Breast epithelium (tissue), 4 donors: ENCODE measurements at regions not wholly inside any gene's neighbourhood (a gene's known extent, or its start where the extent isn't known, plus 50 kb on each side); places are given as distances from the start of the nearest gene placed in this dataset.
"Not testable (repeated sequence)": the region's sequence is repeated elsewhere in the genome, so short reads cannot be mapped to it uniquely, and the experiment has no call there.

ENCODE experiments used
- DNase-seq, 2 donors: peaks; one replicate each; pipeline ENCODE4 v3.0.0-alpha.2; 2019; ENCODE audit warnings: low spot score in 2 of 2
- H3K27ac ChIP-seq, 2 donors: fragments of 200-600 bp; sonication (generic) in 1 of 2; one replicate each; pipeline ENCODE4 v1.5.1; 2016 to 2019; ENCODE audit warnings: mild to moderate bottlenecking in 1 of 2
- H3K27me3 ChIP-seq, 2 donors: fragments of 200-600 bp; sonication (generic) in 1 of 2; one replicate each; pipeline versions ENCODE4 v1.5.1 to v1.6.0; 2017 to 2019; ENCODE audit warnings: control low read depth in 1 of 2, mild to moderate bottlenecking in 1 of 2
- H3K36me3 ChIP-seq: fragments of 200-600 bp; one replicate; pipeline ENCODE4 v1.5.1; 2019
- H3K4me1 ChIP-seq, 2 donors: fragments of 200-600 bp; sonication (generic); one replicate each; pipeline ENCODE4 v1.5.1; 2016 to 2019; ENCODE audit warnings: control low read depth in 1 of 2
- H3K4me3 ChIP-seq, 3 donors: fragments of 200-600 bp; sonication (generic); 1 replicate in 2 of 3; 2 replicates in 1 of 3; pipeline ENCODE4 v1.5.1; 2016 to 2019; ENCODE audit warnings: mild to moderate bottlenecking in 3 of 3, moderate library complexity in 2 of 3
- H3K9me3 ChIP-seq, 2 donors: fragments of 200-600 bp; sonication (generic) in 1 of 2; one replicate each; pipeline ENCODE4 v1.5.1; 2016 to 2019; ENCODE audit warnings: control low read depth in 1 of 2
- CTCF ChIP-seq, 3 donors: fragments of 450-650 bp; IDR thresholded peaks; one replicate each; pipeline ENCODE4 v1.5.1; 2016 to 2017; ENCODE audit warnings: antibody characterized with exemption in 3 of 3, mild to moderate bottlenecking in 3 of 3, moderate library complexity in 3 of 3
- POLR2A ChIP-seq: fragments of 450-650 bp; IDR thresholded peaks from one replicate; pipeline ENCODE4 v1.6.1; 2016; ENCODE audit warnings: antibody characterized with exemption, mild to moderate bottlenecking, moderate library complexity
- POLR2AphosphoS5 ChIP-seq, 3 donors: sonication (generic); formaldehyde crosslinking; IDR thresholded peaks; one replicate each; pipeline ENCODE4 v1.6.1; 2017; ENCODE audit warnings: antibody characterized with exemption in 3 of 3
- intact Hi-C: fragments of 100-400 bp; cut with DNase I; formaldehyde crosslinking; loops from one replicate; pipeline ENCODE4 v1.15.1; 2023; ENCODE audit warnings: low total_unique reads

- Histone ChIP-seq H3K27me3 (no peaks in the 10 kb centered on the region), H3K4me1 (no peaks in the 10 kb centered on the region), H3K4me3 (no peak overlapping the region), H3K9me3 (no peaks in the 10 kb centered on the region), H3K27ac (no peak overlapping the region), H3K36me3 (no peaks in the 10 kb centered on the region)
- TF ChIP-seq POLR2A (no peak), POLR2AphosphoS5 (IDR thresholded peaks at IDR 0.05) (no peak), CTCF (IDR thresholded peaks at IDR 0.05) (no peak)
- DNase-seq: no peak
- intact Hi-C loops: no loop called here
These were observed 144.2 kb upstream of the RAPGEF2 start for GRCh38 chr4:158958489-158959270.

GRCh38 chr4:158962393-158962792 lies 140.5 kb upstream of the RAPGEF2 start:
- no peak for TF ChIP-seq CTCF (IDR thresholded peaks at IDR 0.05)
- intact Hi-C loops: no loop called here

GRCh38 chr4:158963282-158963681 lies 139.6 kb upstream of the RAPGEF2 start:
- H3K36me3 ChIP-seq, DNase-seq, H3K9me3 ChIP-seq, H3K27ac ChIP-seq, intact Hi-C loops, H3K4me1 ChIP-seq, H3K27me3 ChIP-seq, H3K4me3 ChIP-seq: not testable (repeated sequence)

More at GRCh38 chr4:158962393-158962792, 140.5 kb upstream of the RAPGEF2 start:
- H3K4me3 ChIP-seq: no peak overlapping the region
- no peak for DNase-seq
- H3K27ac ChIP-seq: no peak overlapping the region
- H3K9me3 ChIP-seq: no peaks in the 10 kb centered on the region
- no peaks in the 10 kb centered on the region for H3K27me3 ChIP-seq
- no peaks in the 10 kb centered on the region for H3K4me1 ChIP-seq
- no peaks in the 10 kb centered on the region for H3K36me3 ChIP-seq

GRCh38 chr4:158964114-158964727 lies 138.7 kb upstream of the RAPGEF2 start:
- Histone ChIP-seq H3K4me3 (no peak overlapping the region), H3K9me3 (no peaks in the 10 kb centered on the region), H3K36me3 (no peaks in the 10 kb centered on the region), H3K4me1 (no peaks in the 10 kb centered on the region), H3K27me3 (no peaks in the 10 kb centered on the region), H3K27ac (no peak overlapping the region)
- intact Hi-C loops: no loop called here
- DNase-seq: no peak
- TF ChIP-seq CTCF (IDR thresholded peaks at IDR 0.05) (no peak), POLR2A (no peak), POLR2AphosphoS5 (IDR thresholded peaks at IDR 0.05) (no peak)

GRCh38 chr4:158964728-158965124 lies 138.2 kb upstream of the RAPGEF2 start:
- Histone ChIP-seq H3K36me3 (no peaks in the 10 kb centered on the region), H3K9me3 (no peaks in the 10 kb centered on the region), H3K27ac (no peak overlapping the region), H3K27me3 (no peaks in the 10 kb centered on the region), H3K4me1 (no peaks in the 10 kb centered on the region), H3K4me3 (no peak overlapping the region)
- TF ChIP-seq POLR2A (no peak), CTCF (IDR thresholded peaks at IDR 0.05) (no peak), POLR2AphosphoS5 (IDR thresholded peaks at IDR 0.05) (no peak)
- intact Hi-C loops: no loop called here
- DNase-seq: no peak
